Stimulated activated naive B cell treated with anti-CD40 and anti-IgM and Interleukin-4, amounts not matched to agents 10 μg/mL and 1 μg/mL and 100 μg/mL, for 72 hours (primary cell): ENCODE measurements at regions not wholly inside any gene's neighbourhood (a gene's known extent, or its start where the extent isn't known, plus 50 kb on each side); places are given as distances from the start of the nearest gene placed in this dataset.
A peak's percentile ranks its signal among the peaks of the same experiment; 100 is the strongest.

ENCODE experiments used
- ATAC-seq, 2 donors: fragments of 150-1000 bp; cut with Tn5 transposase; replicated peaks; 2 replicates each; pipeline ENCODE4 v1.10.0; 2021; ENCODE audit warnings: moderate library complexity in 1 of 2
- DNase-seq: peaks from one replicate; pipeline ENCODE4 v3.0.0; 2021
- H3K27ac Mint-ChIP-seq: one replicate; pipeline ENCODE4 v1.8.0; 2022; ENCODE audit warnings: mild to moderate bottlenecking, mixed read lengths
- H3K27me3 Mint-ChIP-seq, 2 donors: one replicate each; pipeline ENCODE4 v1.8.0; 2022; ENCODE audit warnings: mixed read lengths in 2 of 2
- H3K36me3 Mint-ChIP-seq, 2 donors: one replicate each; pipeline ENCODE4 v1.8.0; 2022; ENCODE audit warnings: mixed read lengths in 2 of 2, mild to moderate bottlenecking in 1 of 2
- H3K4me1 Mint-ChIP-seq, 2 donors: one replicate each; pipeline ENCODE4 v1.8.0; 2022; ENCODE audit warnings: mixed read lengths in 2 of 2, mild to moderate bottlenecking in 1 of 2
- H3K4me3 Mint-ChIP-seq, 2 donors: one replicate each; pipeline ENCODE4 v1.8.0; 2022; ENCODE audit warnings: mild to moderate bottlenecking in 2 of 2, mixed read lengths in 2 of 2, moderate library complexity in 1 of 2
- H3K9me3 Mint-ChIP-seq, 2 donors: one replicate each; pipeline ENCODE4 v1.8.0; 2022; ENCODE audit warnings: mixed read lengths in 2 of 2, mild to moderate bottlenecking in 1 of 2

DNA sequence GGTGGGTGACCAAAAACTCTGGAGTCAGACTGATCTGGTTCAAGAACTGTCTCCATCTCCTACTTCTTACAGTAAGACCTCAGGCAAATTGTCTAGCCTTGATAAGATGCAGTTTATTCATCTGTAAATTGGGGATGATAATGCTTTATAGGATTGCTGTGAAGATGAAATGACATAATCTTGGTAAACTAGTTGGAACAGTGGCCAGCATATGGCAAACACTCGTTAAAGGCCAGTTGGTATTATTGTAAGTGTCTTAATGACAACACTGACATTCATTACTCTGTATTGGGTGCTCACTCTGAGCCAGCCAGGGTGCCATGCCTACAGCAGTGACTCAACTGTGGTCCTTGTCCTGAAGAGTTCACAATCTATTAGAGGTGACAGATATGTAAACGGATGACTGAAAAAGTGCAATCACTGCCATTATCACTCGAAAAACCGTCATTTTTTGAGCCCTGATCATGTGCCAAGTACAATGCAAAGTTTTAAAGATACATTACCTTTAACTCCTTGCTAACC, 84.9 kb upstream of the HSPA9 start:
- DNase-seq: no peak
- Mint-ChIP-seq H3K27me3 (peaks cover 42 to 46% of the 10 kb centered on the region in 2 donors), H3K36me3 (no peaks in the 10 kb centered on the region), H3K4me1 (peaks cover 27 to 54% of the 10 kb centered on the region in 2 donors), H3K27ac (no peak overlapping the region), H3K4me3 (no peak overlapping the region), H3K9me3 (peaks cover 0 to 3% of the 10 kb centered on the region in 2 donors)
- no peak for ATAC-seq

- Mint-ChIP-seq H3K9me3 (peaks cover 0 to 3% of the 10 kb centered on the region in 2 donors), H3K4me1 (peaks cover 30 to 54% of the 10 kb centered on the region in 2 donors), H3K36me3 (no peaks in the 10 kb centered on the region), H3K4me3 (no peak overlapping the region), H3K27ac (no peak overlapping the region), H3K27me3 (peaks cover 46% of the 10 kb centered on the region in 2 donors)
- ATAC-seq (no peak), DNase-seq (no peak)
Measured at GRCh38 chr5:138659561-138659960, 84.4 kb upstream of the HSPA9 start.

GRCh38 chr5:138659121-138659520, 83.9 kb upstream of the HSPA9 start:
- no peak for DNase-seq
- Mint-ChIP-seq H3K9me3 (peaks cover 0 to 3% of the 10 kb centered on the region in 2 donors), H3K4me3 (no peak overlapping the region), H3K36me3 (no peaks in the 10 kb centered on the region), H3K4me1 (peaks cover 33 to 54% of the 10 kb centered on the region in 2 donors), H3K27ac (no peak overlapping the region), H3K27me3 (peaks cover 44 to 46% of the 10 kb centered on the region in 2 donors)
- no peak for ATAC-seq

DNA sequence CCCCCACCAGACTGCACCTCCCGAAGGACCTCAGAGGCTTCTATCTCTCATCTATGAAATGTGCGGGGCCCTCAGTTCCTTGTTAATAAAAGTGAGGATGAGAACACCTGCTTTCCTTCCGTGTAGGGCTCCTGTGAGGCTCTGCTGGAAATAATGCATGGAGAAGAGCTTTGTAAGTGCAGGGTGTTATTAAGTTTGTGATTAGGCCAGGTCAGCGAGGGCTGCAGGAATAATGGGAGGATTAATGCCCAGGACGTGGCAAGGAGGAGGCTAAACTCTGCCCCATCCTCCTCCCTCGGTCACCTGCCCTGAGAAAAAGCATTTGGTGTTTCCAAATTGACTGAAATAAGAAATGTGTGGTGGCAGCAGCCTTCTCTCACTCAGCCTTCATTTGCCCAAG, 83.5 kb upstream of the HSPA9 start:
- Mint-ChIP-seq H3K4me3 (no peak overlapping the region), H3K27ac (no peak overlapping the region), H3K36me3 (no peaks in the 10 kb centered on the region), H3K27me3 (peaks cover 44 to 51% of the 10 kb centered on the region in 2 donors), H3K4me1 (peaks cover 37 to 54% of the 10 kb centered on the region in 2 donors), H3K9me3 (peaks cover 0 to 3% of the 10 kb centered on the region in 2 donors)
- ATAC-seq (no peak), DNase-seq (no peak)

GRCh38 chr5:138657360-138657759, 82.2 kb upstream of the HSPA9 start:
- Mint-ChIP-seq H3K36me3 (no peaks in the 10 kb centered on the region), H3K9me3 (no peaks in the 10 kb centered on the region), H3K4me1 (peaks cover 27 to 44% of the 10 kb centered on the region in 2 donors), H3K27ac (peak overlapping the region; percentile 20), H3K4me3 (no peak overlapping the region), H3K27me3 (peaks cover 49 to 62% of the 10 kb centered on the region in 2 donors)
- ATAC-seq (no peak), DNase-seq (no peak)

DNA sequence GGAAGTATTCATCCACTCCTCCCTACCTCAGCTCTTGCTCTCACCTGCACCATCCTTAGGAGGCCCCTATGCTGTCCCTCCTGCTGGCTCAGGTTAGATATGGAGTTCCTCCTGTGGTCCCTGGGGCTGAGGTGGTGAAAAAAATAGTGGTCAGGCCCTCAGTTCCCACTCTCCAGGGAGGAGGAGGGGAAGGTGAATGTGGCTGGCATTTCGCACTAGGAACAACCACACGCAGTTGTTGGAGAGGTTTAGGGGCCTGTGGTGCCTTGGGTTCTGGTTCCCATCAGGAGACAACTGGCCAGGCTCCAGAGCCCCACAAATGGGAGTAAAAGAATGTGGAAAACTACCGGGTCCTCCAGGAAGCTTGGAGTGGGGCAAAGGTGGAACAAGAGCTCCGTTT, 81.7 kb upstream of the HSPA9 start:
- ATAC-seq (no peak), DNase-seq (no peak)
- no peak overlapping the region for H3K4me3 Mint-ChIP-seq
- no peaks in the 10 kb centered on the region for H3K9me3 Mint-ChIP-seq
- H3K4me1 Mint-ChIP-seq: peaks cover 25 to 39% of the 10 kb centered on the region in 2 donors
- peaks cover 50 to 64% of the 10 kb centered on the region in 2 donors for H3K27me3 Mint-ChIP-seq
- no peak overlapping the region for H3K27ac Mint-ChIP-seq
- no peaks in the 10 kb centered on the region for H3K36me3 Mint-ChIP-seq

DNA sequence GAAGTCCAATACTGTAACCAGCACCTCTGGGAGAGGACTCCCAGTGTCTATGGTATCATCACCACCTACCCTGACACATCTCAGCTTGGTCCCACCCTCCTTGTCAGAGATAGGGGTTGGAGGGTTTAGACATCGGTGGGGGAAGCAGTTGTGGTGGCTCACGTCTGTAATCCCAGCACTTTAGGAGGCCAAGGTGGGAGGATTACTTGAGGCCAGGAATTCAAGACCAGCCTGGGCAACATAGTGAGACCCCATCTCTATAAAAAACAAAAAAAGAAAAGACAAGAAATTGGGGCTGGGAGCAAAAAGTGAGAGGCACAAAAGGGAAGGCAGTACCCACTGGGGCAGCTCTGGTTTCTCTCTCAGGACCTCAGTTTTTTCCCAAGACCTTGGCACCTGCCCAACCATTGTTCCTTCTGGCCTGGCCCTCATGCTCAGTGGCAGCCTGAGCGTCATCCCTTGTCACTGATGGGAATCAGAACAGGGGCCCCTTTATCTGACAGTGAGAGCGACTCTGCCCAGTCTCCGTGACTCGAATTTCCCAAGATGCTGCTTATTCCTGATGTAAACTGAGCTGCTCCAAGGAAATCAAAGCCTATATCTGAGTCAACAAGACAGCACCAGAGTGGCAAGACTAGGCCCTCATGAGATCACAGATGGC, 80.5 kb upstream of the HSPA9 start:
- H3K27me3 Mint-ChIP-seq: peaks cover 55 to 70% of the 10 kb centered on the region in 2 donors
- no peaks in the 10 kb centered on the region for H3K9me3 Mint-ChIP-seq
- no peaks in the 10 kb centered on the region for H3K36me3 Mint-ChIP-seq
- H3K27ac Mint-ChIP-seq: no peak overlapping the region
- ATAC-seq: no peak
- no peak for DNase-seq
- H3K4me1 Mint-ChIP-seq: peaks cover 25 to 34% of the 10 kb centered on the region in 2 donors
- no peak overlapping the region for H3K4me3 Mint-ChIP-seq

DNA sequence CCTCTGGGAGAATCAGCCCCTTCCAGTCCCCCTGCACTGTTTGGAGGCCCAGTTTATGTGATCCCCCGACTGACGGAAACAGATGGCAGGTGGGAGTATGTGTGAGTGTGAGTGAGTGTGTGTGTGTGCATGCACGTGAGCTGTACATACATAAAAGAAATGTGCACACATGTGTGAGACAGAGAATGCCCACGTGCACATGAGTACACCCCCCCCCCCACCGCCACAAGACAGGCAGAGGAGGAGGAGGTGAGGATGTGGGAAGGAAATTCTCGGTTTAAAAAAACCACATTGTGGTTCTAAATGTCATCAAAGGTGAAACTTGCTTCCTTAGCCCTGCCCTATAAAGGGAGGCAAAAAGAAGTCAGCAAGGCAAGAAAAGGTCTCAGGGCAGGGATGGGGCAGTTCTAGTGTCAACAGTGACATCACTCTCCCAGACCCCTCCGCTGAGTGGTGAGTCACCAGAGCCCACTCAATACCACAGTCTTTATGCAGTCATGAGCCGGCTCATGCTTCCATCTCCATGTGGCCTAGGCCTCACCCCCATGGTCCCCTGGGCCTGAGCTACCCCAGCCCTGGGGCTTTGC, 79.2 kb upstream of the HSPA9 start:
- H3K27ac Mint-ChIP-seq: peak overlapping the region; percentile 94
- peak overlapping the region; percentile 33 to 34 for H3K4me3 Mint-ChIP-seq
- ATAC-seq: peak; percentile 92
- peak; percentile 68 for DNase-seq
- H3K9me3 Mint-ChIP-seq: no peaks in the 10 kb centered on the region
- no peaks in the 10 kb centered on the region for H3K36me3 Mint-ChIP-seq
- H3K27me3 Mint-ChIP-seq: peaks cover 55 to 57% of the 10 kb centered on the region in 2 donors
- peaks cover 33 to 46% of the 10 kb centered on the region in 2 donors for H3K4me1 Mint-ChIP-seq

DNA sequence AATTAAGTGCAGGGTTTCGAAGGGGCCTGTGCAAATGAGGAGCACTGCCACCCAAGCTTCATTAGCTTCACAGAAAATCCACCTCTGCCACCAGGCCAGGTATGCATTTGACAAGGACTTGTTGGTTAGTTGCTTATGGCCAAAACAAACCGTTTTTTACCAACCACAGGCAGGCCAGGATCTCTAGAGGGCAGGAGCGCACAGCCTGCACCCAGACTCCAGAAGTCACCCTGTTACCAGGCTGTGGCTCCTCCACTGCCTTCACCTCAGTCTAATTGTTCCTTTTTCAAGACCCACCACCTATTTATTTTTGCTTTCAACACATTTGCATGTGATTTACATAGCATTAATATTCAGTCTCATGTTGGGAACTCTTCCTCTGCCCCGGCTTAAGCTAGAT, 78.3 kb upstream of the HSPA9 start:
- no peaks in the 10 kb centered on the region for H3K36me3 Mint-ChIP-seq
- peaks cover 42 to 55% of the 10 kb centered on the region in 2 donors for H3K4me1 Mint-ChIP-seq
- DNase-seq (no peak), ATAC-seq (no peak)
- no peak overlapping the region for H3K4me3 Mint-ChIP-seq
- H3K27me3 Mint-ChIP-seq: peaks cover 53 to 58% of the 10 kb centered on the region in 2 donors
- H3K27ac Mint-ChIP-seq: no peak overlapping the region
- no peaks in the 10 kb centered on the region for H3K9me3 Mint-ChIP-seq

GRCh38 chr5:138651767-138652117, 76.5 kb upstream of the HSPA9 start:
- Mint-ChIP-seq H3K4me1 (peaks cover 45 to 61% of the 10 kb centered on the region in 2 donors), H3K9me3 (no peaks in the 10 kb centered on the region), H3K27me3 (peaks cover 41 to 60% of the 10 kb centered on the region in 2 donors), H3K36me3 (no peaks in the 10 kb centered on the region), H3K4me3 (no peak overlapping the region), H3K27ac (no peak overlapping the region)
- DNase-seq (no peak), ATAC-seq (no peak)

- Mint-ChIP-seq H3K27ac (no peak overlapping the region), H3K4me3 (no peak overlapping the region), H3K36me3 (no peaks in the 10 kb centered on the region), H3K27me3 (peaks cover 41 to 60% of the 10 kb centered on the region in 2 donors), H3K4me1 (peaks cover 45 to 60% of the 10 kb centered on the region in 2 donors), H3K9me3 (no peaks in the 10 kb centered on the region)
- DNase-seq (no peak), ATAC-seq (no peak)
Measured at GRCh38 chr5:138651058-138651766, 76.0 kb upstream of the HSPA9 start.

DNA sequence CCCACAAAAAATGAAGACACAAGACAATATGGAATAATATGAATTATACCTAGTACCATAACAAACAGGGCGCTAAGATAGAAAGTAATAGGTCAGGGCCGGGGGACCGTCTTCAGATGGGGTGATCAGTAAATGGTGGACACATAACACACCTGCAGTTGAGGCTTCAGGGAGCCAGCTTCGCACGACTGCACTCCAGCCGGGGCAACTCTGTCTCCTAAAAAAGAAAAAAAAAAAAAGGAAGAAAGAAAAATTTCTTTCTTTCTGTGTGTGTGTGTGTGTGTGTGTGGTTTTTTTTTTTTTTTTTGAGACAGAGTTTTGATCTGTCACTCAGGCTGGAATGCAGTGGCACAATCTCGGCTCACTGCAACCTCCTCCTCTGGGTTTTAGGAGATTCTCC, 75.0 kb upstream of the HSPA9 start:
- H3K36me3 Mint-ChIP-seq: no peaks in the 10 kb centered on the region
- no peaks in the 10 kb centered on the region for H3K9me3 Mint-ChIP-seq
- H3K27ac Mint-ChIP-seq: no peak overlapping the region
- no peak overlapping the region for H3K4me3 Mint-ChIP-seq
- H3K4me1 Mint-ChIP-seq: peaks cover 45 to 50% of the 10 kb centered on the region in 2 donors
- ATAC-seq (no peak), DNase-seq (peak; percentile 9)
- peaks cover 37 to 59% of the 10 kb centered on the region in 2 donors for H3K27me3 Mint-ChIP-seq

DNA sequence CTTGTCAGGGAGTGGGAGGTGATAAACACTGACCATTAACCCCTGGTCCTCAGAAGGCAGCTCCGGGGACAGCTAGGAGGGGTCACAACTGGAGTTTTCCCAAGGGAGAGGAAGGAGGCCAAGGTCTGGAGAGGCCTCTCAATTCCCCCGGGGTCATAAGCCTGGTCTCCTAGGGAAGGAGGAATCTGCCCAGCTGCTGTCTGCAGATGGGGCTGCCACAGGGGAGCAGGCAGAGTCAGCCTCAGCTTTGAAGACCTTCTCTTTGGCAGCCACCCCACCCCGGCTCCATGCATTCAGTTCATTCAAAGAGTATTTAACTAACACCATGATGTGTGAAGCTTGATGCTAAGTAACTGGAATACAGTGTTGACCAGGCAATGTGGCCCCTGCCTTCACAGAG, 74.6 kb upstream of the HSPA9 start:
- Mint-ChIP-seq H3K27ac (no peak overlapping the region), H3K27me3 (peaks cover 32 to 56% of the 10 kb centered on the region in 2 donors), H3K36me3 (no peaks in the 10 kb centered on the region), H3K4me1 (peaks cover 42 to 46% of the 10 kb centered on the region in 2 donors), H3K4me3 (peak overlapping the region in 1 of 2 donors; percentile 41), H3K9me3 (no peaks in the 10 kb centered on the region)
- ATAC-seq (no peak), DNase-seq (peak; percentile 11)

GRCh38 chr5:138649316-138649720, 74.1 kb upstream of the HSPA9 start:
- Mint-ChIP-seq H3K36me3 (no peaks in the 10 kb centered on the region), H3K4me1 (peaks cover 37 to 41% of the 10 kb centered on the region in 2 donors), H3K4me3 (peak overlapping the region in 1 of 2 donors; percentile 41), H3K27me3 (peaks cover 31 to 59% of the 10 kb centered on the region in 2 donors), H3K9me3 (no peaks in the 10 kb centered on the region), H3K27ac (no peak overlapping the region)
- peak; percentile 40 to 56 for ATAC-seq
- DNase-seq: no peak
